Activated CD8-positive, alpha-beta memory T cell treated with anti-CD3 and anti-CD28 coated beads, Interleukin-2, amount 10 ng/mL, durations not matched to agents 7 days and 5 days (primary cell): ENCODE measurements at regions not wholly inside any gene's neighbourhood (a gene's known extent, or its start where the extent isn't known, plus 50 kb on each side); places are given as distances from the start of the nearest gene placed in this dataset.

Experiments
- ATAC-seq: fragments of 150-1000 bp; cut with Tn5 transposase; one replicate; pipeline ENCODE4 v1.10.0; 2021; ENCODE audit warnings: moderate library complexity
- CTCF ChIA-PET: fragments of 350-600 bp; sonication (Branson Sonifier 250); formaldehyde crosslinking; loops from one replicate; lab custom pipeline; 2021; ENCODE audit warnings: antibody characterized with exemption; lab: Charles Lee
- DNase-seq: peaks from one replicate; pipeline ENCODE4 v3.0.0-alpha.2; 2020
- H3K27ac Mint-ChIP-seq: one replicate; pipeline ENCODE4 v1.8.0; 2021; ENCODE audit warnings: mild to moderate bottlenecking, mixed read lengths
- H3K27me3 Mint-ChIP-seq: one replicate; pipeline ENCODE4 v1.8.0; 2021; ENCODE audit warnings: mixed read lengths
- H3K36me3 Mint-ChIP-seq: one replicate; pipeline ENCODE4 v1.8.0; 2021; ENCODE audit warnings: mild to moderate bottlenecking, mixed read lengths
- H3K4me1 Mint-ChIP-seq: one replicate; pipeline ENCODE4 v1.8.0; 2021; ENCODE audit warnings: mixed read lengths
- H3K4me3 Mint-ChIP-seq: one replicate; pipeline ENCODE4 v1.8.0; 2021; ENCODE audit warnings: mild to moderate bottlenecking, moderate library complexity, mixed read lengths
- H3K9me3 Mint-ChIP-seq: one replicate; pipeline ENCODE4 v1.8.0; 2022; ENCODE audit warnings: low read depth, mixed read lengths

GRCh38 chr10:121250995-121251764 lies 347.1 kb downstream of the FGFR2 start:
- H3K27me3 Mint-ChIP-seq: no peaks in the 10 kb centered on the region
- H3K4me3 Mint-ChIP-seq: no peak overlapping the region
- no peak for ATAC-seq
- H3K36me3 Mint-ChIP-seq: no peaks in the 10 kb centered on the region
- no peak overlapping the region for H3K27ac Mint-ChIP-seq
- H3K9me3 Mint-ChIP-seq: no peaks in the 10 kb centered on the region
- no peaks in the 10 kb centered on the region for H3K4me1 Mint-ChIP-seq
- DNase-seq: no peak
- CTCF ChIA-PET: no interaction called here

GRCh38 chr10:121252756-121253155 lies 345.5 kb downstream of the FGFR2 start:
- H3K9me3 Mint-ChIP-seq: no peaks in the 10 kb centered on the region
- H3K4me1 Mint-ChIP-seq: no peaks in the 10 kb centered on the region
- DNase-seq (no peak), ATAC-seq (no peak)
- CTCF ChIA-PET: no interaction called here
- H3K4me3 Mint-ChIP-seq: no peak overlapping the region
- no peaks in the 10 kb centered on the region for H3K36me3 Mint-ChIP-seq
- no peaks in the 10 kb centered on the region for H3K27me3 Mint-ChIP-seq
- H3K27ac Mint-ChIP-seq: no peak overlapping the region

GRCh38 chr10:121260377-121260776 lies 337.9 kb downstream of the FGFR2 start:
- Mint-ChIP-seq H3K9me3 (peaks cover 5% of the 10 kb centered on the region), H3K27ac (no peak overlapping the region)
- DNase-seq: no peak

GRCh38 chr10:121261665-121262064 lies 336.6 kb downstream of the FGFR2 start:
- Mint-ChIP-seq H3K9me3 (peaks cover 5% of the 10 kb centered on the region), H3K27ac (no peak overlapping the region), H3K4me1 (no peaks in the 10 kb centered on the region), H3K27me3 (no peaks in the 10 kb centered on the region), H3K4me3 (no peak overlapping the region), H3K36me3 (no peaks in the 10 kb centered on the region)
- DNase-seq: no peak
- ATAC-seq: no peak
- CTCF ChIA-PET: no interaction called here

More at GRCh38 chr10:121260377-121260776, 337.9 kb downstream of the FGFR2 start:
- Mint-ChIP-seq H3K4me3 (no peak overlapping the region), H3K36me3 (no peaks in the 10 kb centered on the region), H3K4me1 (no peaks in the 10 kb centered on the region), H3K27me3 (no peaks in the 10 kb centered on the region)
- CTCF ChIA-PET: no interaction called here
- ATAC-seq: no peak

- H3K36me3 Mint-ChIP-seq: no peaks in the 10 kb centered on the region
Measured at GRCh38 chr10:121262774-121263430, 335.3 kb downstream of the FGFR2 start.

GRCh38 chr10:121263431-121263783 lies 334.8 kb downstream of the FGFR2 start:
- no peaks in the 10 kb centered on the region for H3K36me3 Mint-ChIP-seq
- H3K4me3 Mint-ChIP-seq: no peak overlapping the region
- no peaks in the 10 kb centered on the region for H3K27me3 Mint-ChIP-seq
- DNase-seq: no peak
- no peak for ATAC-seq
- no peaks in the 10 kb centered on the region for H3K4me1 Mint-ChIP-seq
- no peak overlapping the region for H3K27ac Mint-ChIP-seq
- peaks cover 5% of the 10 kb centered on the region for H3K9me3 Mint-ChIP-seq
- CTCF ChIA-PET: no interaction called here

More at GRCh38 chr10:121262774-121263430, 335.3 kb downstream of the FGFR2 start:
- Mint-ChIP-seq H3K9me3 (peaks cover 5% of the 10 kb centered on the region), H3K27ac (no peak overlapping the region), H3K4me1 (no peaks in the 10 kb centered on the region), H3K27me3 (no peaks in the 10 kb centered on the region), H3K4me3 (no peak overlapping the region)
- ATAC-seq (no peak), DNase-seq (no peak)
- CTCF ChIA-PET: no interaction called here

GRCh38 chr10:121265360-121266123 lies 332.7 kb downstream of the FGFR2 start:
- DNase-seq: no peak
- no peaks in the 10 kb centered on the region for H3K27me3 Mint-ChIP-seq
- H3K36me3 Mint-ChIP-seq: no peaks in the 10 kb centered on the region
- H3K4me3 Mint-ChIP-seq: no peak overlapping the region
- H3K27ac Mint-ChIP-seq: no peak overlapping the region
- CTCF ChIA-PET: no interaction called here
- ATAC-seq: no peak
- H3K4me1 Mint-ChIP-seq: no peaks in the 10 kb centered on the region
- no peaks in the 10 kb centered on the region for H3K9me3 Mint-ChIP-seq

GRCh38 chr10:121266370-121266769 lies 331.9 kb downstream of the FGFR2 start:
- ATAC-seq: no peak
- CTCF ChIA-PET: no interaction called here

GRCh38 chr10:121267236-121268003 lies 330.8 kb downstream of the FGFR2 start:
- Mint-ChIP-seq H3K27ac (no peak overlapping the region), H3K27me3 (no peaks in the 10 kb centered on the region), H3K36me3 (no peaks in the 10 kb centered on the region), H3K4me3 (no peak overlapping the region), H3K9me3 (no peaks in the 10 kb centered on the region), H3K4me1 (no peaks in the 10 kb centered on the region)
- DNase-seq: no peak
- CTCF ChIA-PET: no interaction called here
- no peak for ATAC-seq

More at GRCh38 chr10:121266370-121266769, 331.9 kb downstream of the FGFR2 start:
- no peaks in the 10 kb centered on the region for H3K36me3 Mint-ChIP-seq
- H3K4me3 Mint-ChIP-seq: no peak overlapping the region
- DNase-seq: no peak
- H3K27me3 Mint-ChIP-seq: no peaks in the 10 kb centered on the region
- no peaks in the 10 kb centered on the region for H3K4me1 Mint-ChIP-seq
- no peaks in the 10 kb centered on the region for H3K9me3 Mint-ChIP-seq
- no peak overlapping the region for H3K27ac Mint-ChIP-seq

- H3K9me3 Mint-ChIP-seq: no peaks in the 10 kb centered on the region
- CTCF ChIA-PET: no interaction called here
- no peak overlapping the region for H3K4me3 Mint-ChIP-seq
- no peak overlapping the region for H3K27ac Mint-ChIP-seq
- DNase-seq: no peak
- H3K36me3 Mint-ChIP-seq: no peaks in the 10 kb centered on the region
- no peak for ATAC-seq
- no peaks in the 10 kb centered on the region for H3K4me1 Mint-ChIP-seq
- H3K27me3 Mint-ChIP-seq: no peaks in the 10 kb centered on the region
Measured at GRCh38 chr10:121268363-121268762, 329.9 kb downstream of the FGFR2 start.

GRCh38 chr10:121268863-121269432 lies 329.3 kb downstream of the FGFR2 start:
- no peaks in the 10 kb centered on the region for H3K4me1 Mint-ChIP-seq
- no peak for DNase-seq
- no peak for ATAC-seq
- H3K9me3 Mint-ChIP-seq: no peaks in the 10 kb centered on the region
- H3K27me3 Mint-ChIP-seq: no peaks in the 10 kb centered on the region
- H3K27ac Mint-ChIP-seq: no peak overlapping the region
- H3K36me3 Mint-ChIP-seq: no peaks in the 10 kb centered on the region
- CTCF ChIA-PET: no interaction called here
- no peak overlapping the region for H3K4me3 Mint-ChIP-seq

- ATAC-seq (no peak), DNase-seq (no peak)
- Mint-ChIP-seq H3K4me3 (no peak overlapping the region), H3K36me3 (no peaks in the 10 kb centered on the region), H3K9me3 (no peaks in the 10 kb centered on the region), H3K27me3 (no peaks in the 10 kb centered on the region), H3K27ac (no peak overlapping the region), H3K4me1 (no peaks in the 10 kb centered on the region)
- CTCF ChIA-PET: no interaction called here
Measured at GRCh38 chr10:121270906-121271305, 327.3 kb downstream of the FGFR2 start.

GRCh38 chr10:121276046-121276445 lies 322.2 kb downstream of the FGFR2 start:
- Mint-ChIP-seq H3K36me3 (no peaks in the 10 kb centered on the region), H3K9me3 (no peaks in the 10 kb centered on the region), H3K27me3 (no peaks in the 10 kb centered on the region), H3K4me1 (no peaks in the 10 kb centered on the region), H3K27ac (no peak overlapping the region), H3K4me3 (no peak overlapping the region)
- ATAC-seq (no peak), DNase-seq (no peak)
- CTCF ChIA-PET: no interaction called here
